ENCODE measurements at regions not wholly inside any gene's neighbourhood (a gene's known extent, or its start where the extent isn't known, plus 50 kb on each side); places are given as distances from the start of the nearest gene placed in this dataset.

GRCh38 chr15:26477044-26477443 is 295.8 kb downstream of the GABRB3 start:
- TF ChIP-seq, protein P1, sequence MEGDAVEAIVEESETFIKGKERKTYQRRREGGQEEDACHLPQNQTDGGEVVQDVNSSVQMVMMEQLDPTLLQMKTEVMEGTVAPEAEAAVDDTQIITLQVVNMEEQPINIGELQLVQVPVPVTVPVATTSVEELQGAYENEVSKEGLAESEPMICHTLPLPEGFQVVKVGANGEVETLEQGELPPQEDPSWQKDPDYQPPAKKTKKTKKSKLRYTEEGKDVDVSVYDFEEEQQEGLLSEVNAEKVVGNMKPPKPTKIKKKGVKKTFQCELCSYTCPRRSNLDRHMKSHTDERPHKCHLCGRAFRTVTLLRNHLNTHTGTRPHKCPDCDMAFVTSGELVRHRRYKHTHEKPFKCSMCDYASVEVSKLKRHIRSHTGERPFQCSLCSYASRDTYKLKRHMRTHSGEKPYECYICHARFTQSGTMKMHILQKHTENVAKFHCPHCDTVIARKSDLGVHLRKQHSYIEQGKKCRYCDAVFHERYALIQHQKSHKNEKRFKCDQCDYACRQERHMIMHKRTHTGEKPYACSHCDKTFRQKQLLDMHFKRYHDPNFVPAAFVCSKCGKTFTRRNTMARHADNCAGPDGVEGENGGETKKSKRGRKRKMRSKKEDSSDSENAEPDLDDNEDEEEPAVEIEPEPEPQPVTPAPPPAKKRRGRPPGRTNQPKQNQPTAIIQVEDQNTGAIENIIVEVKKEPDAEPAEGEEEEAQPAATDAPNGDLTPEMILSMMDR (IDR thresholded peaks at IDR 0.05; ENCODE audit: control extremely low read depth, extremely low read depth, low read depth, missing control alignments), result no peak
- DNase-seq (ENCODE audit: extremely low spot score), result no peak
- CTCF ChIA-PET, result interaction anchor here (1.0 to 1.3 kb wide), 2 partner anchors 9 to 13 kb away, joined by 3 read pairs; no protein-coding TSS in a partner anchor
- POLR2A ChIA-PET, result no interaction called here

DNA sequence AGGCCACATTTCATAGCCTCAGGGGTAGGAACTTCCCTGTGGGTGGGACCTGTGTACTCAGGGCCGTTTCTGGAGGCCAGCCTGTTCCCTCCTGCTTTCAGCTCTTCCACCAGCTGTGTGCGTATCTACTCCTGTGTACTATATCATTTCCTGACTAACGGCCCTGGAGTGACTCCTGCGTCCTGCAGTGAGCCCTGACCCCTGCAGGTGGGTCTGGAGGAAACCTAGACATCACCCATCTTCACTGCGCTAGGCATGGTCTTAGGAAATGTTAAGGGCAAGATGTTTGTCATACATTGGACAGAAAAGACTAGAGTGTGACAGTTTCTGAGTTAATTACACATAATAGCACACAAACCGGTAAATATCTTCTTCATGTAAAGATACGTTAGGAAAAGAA is 297.3 kb downstream of the GABRB3 start:
- TF ChIP-seq, protein P1 (IDR thresholded peaks at IDR 0.05; ENCODE audit: control extremely low read depth, extremely low read depth, low read depth, missing control alignments), result no peak
- POLR2A ChIA-PET, result no interaction called here
- DNase-seq (ENCODE audit: extremely low spot score), result no peak
- CTCF ChIA-PET, result no interaction called here

- ChIA-PET CTCF (no interaction called here), POLR2A (no interaction called here)
- DNase-seq (ENCODE audit: extremely low spot score), result no peak
- TF ChIP-seq, protein P1 (IDR thresholded peaks at IDR 0.05; ENCODE audit: control extremely low read depth, extremely low read depth, low read depth, missing control alignments), result no peak
Observed at GRCh38 chr15:26472661-26473060, 300.2 kb downstream of the GABRB3 start.

DNA sequence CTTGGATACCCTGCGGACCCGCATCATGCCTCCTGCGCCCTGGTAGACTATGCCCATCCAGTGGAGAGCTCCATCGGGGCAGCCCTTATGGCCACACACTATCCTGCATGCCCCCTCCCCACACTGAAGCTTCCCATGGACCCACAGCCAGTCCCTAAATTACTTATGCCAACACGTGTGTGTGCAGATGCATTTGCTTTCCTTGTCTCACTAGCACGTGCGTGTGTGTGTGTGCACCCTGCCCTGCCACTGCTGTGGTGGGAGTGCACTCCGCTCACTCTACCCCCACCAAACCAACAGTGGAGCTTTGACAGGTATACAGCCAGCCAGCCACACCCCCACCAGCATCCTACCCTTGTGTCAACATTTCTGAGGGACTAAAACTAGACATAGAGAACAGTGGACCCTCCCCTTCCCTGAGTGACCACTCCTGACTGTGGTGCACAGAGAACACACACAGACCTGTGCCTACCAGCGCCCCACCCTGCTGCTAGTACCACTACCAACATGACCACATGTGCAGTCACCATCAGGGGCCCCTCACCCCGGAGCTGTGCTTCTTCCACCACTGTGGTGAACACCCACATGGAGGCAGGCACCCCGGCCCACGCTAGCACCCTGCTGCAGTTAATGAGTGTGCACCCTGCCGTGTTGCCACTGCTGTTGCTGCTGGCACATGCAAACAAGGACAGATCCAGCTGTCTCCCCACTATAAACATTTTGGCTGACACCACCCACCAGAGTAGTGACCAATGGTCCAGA is 310.8 kb downstream of the GABRB3 start:
- CTCF ChIA-PET, result no interaction called here
- TF ChIP-seq, protein P1 (IDR thresholded peaks at IDR 0.05; ENCODE audit: control extremely low read depth, extremely low read depth, low read depth, missing control alignments), result no peak
- POLR2A ChIA-PET, result no interaction called here
- DNase-seq (ENCODE audit: extremely low spot score), result no peak

DNA sequence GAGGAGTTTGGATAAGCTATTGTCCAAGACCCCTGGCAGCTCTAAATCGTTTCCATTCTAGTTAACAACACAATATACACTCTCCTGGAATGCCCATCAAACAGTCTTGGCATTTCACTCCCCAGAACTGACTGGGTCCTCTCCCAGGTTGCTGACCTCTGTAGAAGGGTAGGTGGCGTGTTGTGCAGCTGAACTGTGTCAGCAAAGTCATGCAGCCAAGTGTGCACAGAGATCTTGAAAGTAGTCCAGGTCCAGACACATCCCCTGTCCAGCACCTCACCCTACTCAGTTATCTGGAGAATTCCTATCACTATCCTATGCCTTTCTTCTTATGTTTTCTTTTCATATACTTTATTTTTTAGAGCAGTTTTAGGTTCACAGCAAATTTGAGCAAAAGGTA is 312.7 kb downstream of the GABRB3 start:
- no peak for DNase-seq (ENCODE audit: extremely low spot score)
- POLR2A ChIA-PET, result no interaction called here
- TF ChIP-seq, protein P1 (IDR thresholded peaks at IDR 0.05; ENCODE audit: control extremely low read depth, extremely low read depth, low read depth, missing control alignments), result no peak
- CTCF ChIA-PET, result no interaction called here

GRCh38 chr15:26455828-26456227 is 317.0 kb downstream of the GABRB3 start:
- CTCF ChIA-PET, result no interaction called here
- DNase-seq (ENCODE audit: extremely low spot score), result no peak
- POLR2A ChIA-PET, result no interaction called here
- TF ChIP-seq, protein P1 (IDR thresholded peaks at IDR 0.05; ENCODE audit: control extremely low read depth, extremely low read depth, low read depth, missing control alignments), result no peak
